GM23248 (cell line): ENCODE measurements at regions not wholly inside any gene's neighbourhood (a gene's known extent, or its start where the extent isn't known, plus 50 kb on each side); places are given as distances from the start of the nearest gene placed in this dataset.

Experiments used
- EZH2 ChIP-seq: fragments of 200-600 bp; sonication (generic); IDR thresholded peaks from 2 replicates; pipeline ENCODE4 v1.6.1; 2018; ENCODE audit warnings: antibody characterized with exemption, mild to moderate bottlenecking; ENCODE audit not compliant: insufficient read depth, poor library complexity, severe bottlenecking
- EZH2phosphoT487 ChIP-seq: fragments of 200-600 bp; sonication (generic); IDR thresholded peaks from 2 replicates; pipeline ENCODE4 v1.6.1; 2018; ENCODE audit warnings: antibody characterized with exemption, moderate library complexity, mild to moderate bottlenecking, low read depth; ENCODE audit not compliant: insufficient read depth

DNA sequence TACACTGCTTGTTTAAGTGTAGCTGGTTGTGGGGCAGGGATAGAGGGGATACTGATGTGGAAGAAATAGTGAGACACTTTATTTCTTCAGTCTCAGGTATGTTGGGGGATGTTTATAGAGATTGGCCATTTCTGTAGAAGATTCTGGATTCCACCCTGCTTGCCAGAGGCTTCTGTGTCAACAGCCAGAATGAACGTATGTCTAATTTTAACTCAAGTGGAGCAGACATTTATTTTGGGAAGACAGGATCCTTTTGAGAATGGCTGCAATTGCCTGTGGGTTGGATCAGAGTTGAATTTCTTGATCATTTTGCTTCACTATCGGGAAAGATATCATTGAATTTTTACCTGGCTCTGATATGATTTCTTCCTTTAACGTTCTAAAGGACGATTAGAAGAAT lies 465.6 kb upstream of the SLC14A2 start:
- no peak for TF ChIP-seq EZH2
- no peak for TF ChIP-seq EZH2phosphoT487
